ENCODE measurements at regions not wholly inside any gene's neighbourhood (a gene's known extent, or its start where the extent isn't known, plus 50 kb on each side); places are given as distances from the start of the nearest gene placed in this dataset.

- no peak overlapping the region for H3K27ac Mint-ChIP-seq
- CTCF ChIA-PET = no interaction called here
Measured at GRCh38 chr1:232218955-232219865, 410.7 kb downstream of the SIPA1L2 start.

GRCh38 chr1:232213928-232214327 lies 416.0 kb downstream of the SIPA1L2 start:
- Mint-ChIP-seq H3K27ac (no peak overlapping the region), H3K4me3 (no peak overlapping the region), H3K4me1 (no peaks in the 10 kb centered on the region), H3K36me3 (no peaks in the 10 kb centered on the region), H3K9me3 (no peaks in the 10 kb centered on the region), H3K27me3 (peaks cover 14% of the 10 kb centered on the region)
- CTCF ChIA-PET = no interaction called here
- no peak for DNase-seq

More at GRCh38 chr1:232218955-232219865, 410.7 kb downstream of the SIPA1L2 start:
- no peaks in the 10 kb centered on the region for H3K27me3 Mint-ChIP-seq
- no peaks in the 10 kb centered on the region for H3K9me3 Mint-ChIP-seq
- H3K4me1 Mint-ChIP-seq = no peaks in the 10 kb centered on the region
- H3K36me3 Mint-ChIP-seq = no peaks in the 10 kb centered on the region
- no peak for DNase-seq
- no peak overlapping the region for H3K4me3 Mint-ChIP-seq

- Mint-ChIP-seq H3K4me3 (no peak overlapping the region), H3K4me1 (no peaks in the 10 kb centered on the region), H3K9me3 (no peaks in the 10 kb centered on the region), H3K27ac (no peak overlapping the region), H3K27me3 (peaks cover 14% of the 10 kb centered on the region), H3K36me3 (no peaks in the 10 kb centered on the region)
- CTCF ChIA-PET = interaction anchor here (1.4 kb wide), 1 partner anchor 280 kb away, joined by 3 read pairs; no protein-coding TSS in a partner anchor
- no peak for DNase-seq
Measured at GRCh38 chr1:232212253-232212652, 417.7 kb downstream of the SIPA1L2 start.

DNA sequence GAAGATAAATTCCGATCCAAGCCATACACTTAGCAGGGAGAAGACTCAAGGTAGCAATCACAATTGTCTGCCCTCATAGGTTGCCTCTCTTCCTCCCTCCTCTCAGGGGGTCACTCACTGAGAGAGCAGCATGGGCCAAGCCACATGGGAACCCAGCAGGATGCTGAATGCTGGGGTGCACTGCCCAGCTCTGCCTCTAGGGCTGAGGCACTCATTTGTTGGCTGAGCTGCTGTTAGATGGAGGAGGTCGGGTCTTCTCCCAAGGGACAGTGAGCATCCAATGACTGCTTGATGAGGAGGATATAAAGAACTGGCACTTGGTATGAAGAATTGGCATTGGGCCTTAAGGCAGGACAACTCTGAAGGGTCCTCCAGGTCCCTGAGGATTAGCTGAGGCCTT lies 418.8 kb downstream of the SIPA1L2 start:
- H3K4me1 Mint-ChIP-seq = no peaks in the 10 kb centered on the region
- no peaks in the 10 kb centered on the region for H3K9me3 Mint-ChIP-seq
- no peak overlapping the region for H3K27ac Mint-ChIP-seq
- CTCF ChIA-PET = interaction anchor here (1.4 kb wide), 1 partner anchor 279 kb away, joined by 3 read pairs; no protein-coding TSS in a partner anchor
- peaks cover 14% of the 10 kb centered on the region for H3K27me3 Mint-ChIP-seq
- DNase-seq = no peak
- H3K4me3 Mint-ChIP-seq = no peak overlapping the region
- no peaks in the 10 kb centered on the region for H3K36me3 Mint-ChIP-seq

GRCh38 chr1:232209357-232209756 lies 420.6 kb downstream of the SIPA1L2 start:
- H3K9me3 Mint-ChIP-seq = no peaks in the 10 kb centered on the region
- H3K4me1 Mint-ChIP-seq = no peaks in the 10 kb centered on the region
- CTCF ChIA-PET = interaction anchor here (1.1 kb wide), 1 partner anchor 41 kb away, joined by 3 read pairs; no protein-coding TSS in a partner anchor
- H3K4me3 Mint-ChIP-seq = no peak overlapping the region
- H3K27ac Mint-ChIP-seq = no peak overlapping the region
- H3K36me3 Mint-ChIP-seq = no peaks in the 10 kb centered on the region
- no peak for DNase-seq
- peaks cover 17% of the 10 kb centered on the region for H3K27me3 Mint-ChIP-seq

DNA sequence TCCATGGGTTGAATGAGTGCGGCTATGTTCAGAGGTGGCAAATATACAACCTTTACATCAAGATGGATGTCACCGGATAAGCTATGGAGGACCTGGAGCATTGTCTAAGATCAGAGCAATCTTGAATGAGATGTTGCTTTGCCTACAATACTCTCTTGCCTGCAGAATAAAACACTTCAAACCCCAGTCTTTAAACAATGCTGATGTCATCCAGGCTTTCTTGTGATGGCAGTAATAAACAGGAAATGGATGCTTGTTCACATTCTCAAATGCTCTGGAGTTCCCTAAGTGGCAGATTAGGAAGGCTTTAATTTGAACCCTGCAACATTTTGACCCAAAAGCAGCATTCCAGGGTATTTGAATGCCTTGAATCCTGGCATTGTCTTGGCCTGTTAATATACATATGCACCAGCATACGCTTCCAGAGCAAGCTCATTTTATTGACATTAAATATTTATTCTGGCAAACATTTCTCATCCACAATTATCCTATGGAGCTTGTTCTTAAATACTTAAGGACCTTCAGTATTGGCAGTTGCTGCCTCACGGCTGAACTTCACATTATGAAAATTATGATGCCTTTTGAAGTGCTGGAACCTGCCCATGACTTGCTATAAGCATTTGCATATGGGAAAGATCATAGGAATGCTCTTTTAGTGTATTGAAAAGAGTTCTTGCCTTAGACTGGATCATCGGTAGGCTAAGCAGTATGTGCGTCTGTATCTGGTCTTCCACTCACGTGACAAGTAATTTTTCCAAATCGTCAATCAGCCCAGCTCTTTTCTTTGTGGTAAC lies 422.7 kb downstream of the SIPA1L2 start:
- Mint-ChIP-seq H3K9me3 (peaks cover 5% of the 10 kb centered on the region), H3K4me1 (no peaks in the 10 kb centered on the region), H3K27ac (no peak overlapping the region), H3K4me3 (no peak overlapping the region), H3K27me3 (peaks cover 12% of the 10 kb centered on the region), H3K36me3 (peaks cover 1% of the 10 kb centered on the region)
- no peak for DNase-seq
- CTCF ChIA-PET = interaction anchor here (1.2 kb wide), 1 partner anchor 84 kb away, joined by 3 read pairs; no protein-coding TSS in a partner anchor

- no peak overlapping the region for H3K4me3 Mint-ChIP-seq
- CTCF ChIA-PET = no interaction called here
- peaks cover 10% of the 10 kb centered on the region for H3K9me3 Mint-ChIP-seq
- H3K36me3 Mint-ChIP-seq = peaks cover 1% of the 10 kb centered on the region
- H3K27ac Mint-ChIP-seq = no peak overlapping the region
- H3K4me1 Mint-ChIP-seq = no peaks in the 10 kb centered on the region
- DNase-seq = no peak
- peaks cover 3% of the 10 kb centered on the region for H3K27me3 Mint-ChIP-seq
Measured at GRCh38 chr1:232204269-232204668, 425.7 kb downstream of the SIPA1L2 start.

DNA sequence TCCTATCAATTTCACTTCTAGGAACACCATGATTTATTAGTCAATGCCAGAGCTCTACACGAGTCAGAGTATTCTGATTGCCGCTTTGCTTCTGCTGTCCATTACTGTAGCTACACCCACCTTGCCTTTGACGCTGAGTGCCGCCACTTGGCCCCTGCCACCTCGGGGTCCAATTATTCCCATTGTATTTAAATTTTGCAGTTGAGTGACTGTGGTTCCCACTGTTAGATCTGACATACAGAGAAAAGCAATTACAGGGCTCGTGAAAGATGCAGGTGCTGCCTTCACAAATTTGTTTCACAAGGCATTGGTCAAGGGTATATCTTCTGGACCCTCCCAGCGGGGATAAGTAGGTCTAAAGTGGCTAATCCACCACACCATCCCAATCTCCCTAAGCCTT lies 428.9 kb downstream of the SIPA1L2 start:
- CTCF ChIA-PET = no interaction called here
- peaks cover 12% of the 10 kb centered on the region for H3K9me3 Mint-ChIP-seq
- peaks cover 3% of the 10 kb centered on the region for H3K27me3 Mint-ChIP-seq
- no peak for DNase-seq
- no peaks in the 10 kb centered on the region for H3K4me1 Mint-ChIP-seq
- no peak overlapping the region for H3K4me3 Mint-ChIP-seq
- no peak overlapping the region for H3K27ac Mint-ChIP-seq
- peaks cover 1% of the 10 kb centered on the region for H3K36me3 Mint-ChIP-seq

DNA sequence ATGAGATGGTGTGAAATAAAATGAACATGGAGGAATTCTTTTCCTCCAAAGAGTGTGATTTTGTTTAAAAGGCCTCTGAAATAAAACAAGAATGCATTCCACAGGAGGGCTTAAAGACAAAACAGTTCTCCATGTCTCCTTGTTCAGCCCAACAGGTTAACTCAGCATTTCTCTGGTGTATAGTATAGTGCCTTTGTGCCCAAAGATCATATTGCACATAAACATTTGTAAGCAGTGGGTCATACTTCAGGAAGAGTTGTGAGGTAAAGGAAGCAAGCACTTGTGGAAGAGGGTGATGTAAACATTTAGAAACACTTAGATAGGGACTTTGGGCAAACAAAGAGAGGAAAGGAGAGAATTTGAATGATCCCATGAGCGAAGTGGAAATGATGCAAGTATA lies 433.9 kb downstream of the SIPA1L2 start:
- Mint-ChIP-seq H3K9me3 (peaks cover 6% of the 10 kb centered on the region), H3K4me3 (no peak overlapping the region), H3K27me3 (no peaks in the 10 kb centered on the region), H3K36me3 (no peaks in the 10 kb centered on the region), H3K27ac (no peak overlapping the region), H3K4me1 (no peaks in the 10 kb centered on the region)
- CTCF ChIA-PET = no interaction called here
- DNase-seq = no peak

- Mint-ChIP-seq H3K27me3 (no peaks in the 10 kb centered on the region), H3K4me3 (no peak overlapping the region), H3K4me1 (no peaks in the 10 kb centered on the region), H3K36me3 (no peaks in the 10 kb centered on the region), H3K27ac (no peak overlapping the region), H3K9me3 (peaks cover 3% of the 10 kb centered on the region)
- no peak for DNase-seq
- CTCF ChIA-PET = no interaction called here
Measured at GRCh38 chr1:232194424-232194823, 435.5 kb downstream of the SIPA1L2 start.

- no peak overlapping the region for H3K4me3 Mint-ChIP-seq
- DNase-seq = no peak
- no peaks in the 10 kb centered on the region for H3K4me1 Mint-ChIP-seq
- H3K27me3 Mint-ChIP-seq = no peaks in the 10 kb centered on the region
- H3K9me3 Mint-ChIP-seq = no peaks in the 10 kb centered on the region
- CTCF ChIA-PET = no interaction called here
- H3K36me3 Mint-ChIP-seq = no peaks in the 10 kb centered on the region
- no peak overlapping the region for H3K27ac Mint-ChIP-seq
Measured at GRCh38 chr1:232193451-232193783, 436.5 kb downstream of the SIPA1L2 start.

DNA sequence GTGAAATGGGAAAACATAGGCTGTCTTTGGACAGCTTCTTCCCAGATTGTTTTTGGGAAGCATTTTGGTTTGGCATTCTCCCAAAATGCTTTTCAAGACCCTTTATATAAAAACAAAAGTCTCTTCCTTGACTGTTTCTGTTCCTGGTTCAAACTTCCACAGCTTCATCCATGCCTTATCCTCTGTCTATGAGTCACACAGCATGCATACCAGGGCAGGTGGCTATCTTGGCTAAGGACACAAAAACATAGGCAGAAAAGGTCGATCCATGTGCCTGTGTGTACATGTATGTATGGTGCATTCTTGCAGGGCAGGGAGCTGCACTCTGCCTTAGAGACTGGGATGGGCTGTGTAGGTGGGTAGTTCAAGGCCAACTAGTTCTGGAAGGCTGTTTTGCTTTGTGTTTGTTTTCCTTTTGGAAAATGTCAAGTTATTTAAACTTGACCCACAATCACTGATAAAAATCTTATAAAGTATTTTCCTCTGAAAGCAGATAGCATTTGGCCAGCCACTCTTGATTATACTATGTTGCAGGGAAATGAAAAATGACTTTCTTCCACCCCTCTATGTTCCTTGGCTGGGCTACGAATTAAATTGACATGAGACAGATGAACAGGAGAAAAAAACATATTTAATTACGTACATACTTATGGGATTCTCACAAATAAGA lies 437.0 kb downstream of the SIPA1L2 start:
- no peaks in the 10 kb centered on the region for H3K36me3 Mint-ChIP-seq
- no peaks in the 10 kb centered on the region for H3K4me1 Mint-ChIP-seq
- no peak overlapping the region for H3K4me3 Mint-ChIP-seq
- no peaks in the 10 kb centered on the region for H3K9me3 Mint-ChIP-seq
- H3K27me3 Mint-ChIP-seq = no peaks in the 10 kb centered on the region
- DNase-seq = no peak
- CTCF ChIA-PET = no interaction called here
- H3K27ac Mint-ChIP-seq = no peak overlapping the region

DNA sequence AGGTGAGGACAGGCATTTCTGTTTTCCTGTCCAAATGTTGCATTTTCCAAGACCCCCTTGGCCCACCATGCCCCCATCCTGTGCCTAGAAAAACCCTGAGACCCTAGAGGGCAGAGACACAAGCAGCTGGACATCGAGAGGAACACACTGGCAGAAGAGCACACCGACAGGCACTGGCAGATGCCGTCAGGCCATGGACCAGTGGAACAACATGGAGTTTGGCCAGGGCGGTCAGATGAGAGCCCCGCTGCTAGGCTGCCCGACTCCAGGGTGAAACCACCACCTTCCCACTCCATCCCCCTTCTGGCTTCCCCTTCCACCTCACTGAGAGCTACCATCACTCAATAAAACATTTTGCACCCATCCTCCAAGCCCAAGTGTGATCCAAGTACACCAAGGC lies 438.4 kb downstream of the SIPA1L2 start:
- no peak for DNase-seq
- no peaks in the 10 kb centered on the region for H3K4me1 Mint-ChIP-seq
- H3K4me3 Mint-ChIP-seq = no peak overlapping the region
- CTCF ChIA-PET = no interaction called here
- H3K27me3 Mint-ChIP-seq = no peaks in the 10 kb centered on the region
- no peaks in the 10 kb centered on the region for H3K9me3 Mint-ChIP-seq
- no peaks in the 10 kb centered on the region for H3K36me3 Mint-ChIP-seq
- no peak overlapping the region for H3K27ac Mint-ChIP-seq

DNA sequence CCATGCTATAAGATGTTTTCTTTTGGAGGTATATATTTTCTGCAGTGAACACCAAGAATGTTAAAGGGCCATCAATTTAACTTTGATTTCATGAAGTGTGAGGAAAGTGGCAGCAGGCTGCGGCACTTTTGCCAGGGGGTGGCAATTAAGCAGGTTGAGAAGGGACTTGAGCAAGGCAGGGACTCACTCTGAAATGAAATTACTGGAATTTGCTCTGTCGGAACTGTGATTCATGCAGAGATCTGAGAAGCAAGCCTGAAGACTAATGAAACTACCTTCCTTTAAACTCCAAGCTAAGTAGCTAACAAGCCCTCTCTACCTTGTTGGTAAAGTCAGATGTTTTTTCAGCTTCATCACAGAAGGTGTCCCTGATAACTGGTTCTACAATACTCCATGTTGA lies 441.6 kb downstream of the SIPA1L2 start:
- DNase-seq = no peak
- H3K36me3 Mint-ChIP-seq = no peaks in the 10 kb centered on the region
- no peaks in the 10 kb centered on the region for H3K4me1 Mint-ChIP-seq
- H3K4me3 Mint-ChIP-seq = no peak overlapping the region
- H3K9me3 Mint-ChIP-seq = no peaks in the 10 kb centered on the region
- no peak overlapping the region for H3K27ac Mint-ChIP-seq
- CTCF ChIA-PET = interaction anchor here (0.8 kb wide), 1 partner anchor 39 kb away, joined by 3 read pairs; no protein-coding TSS in a partner anchor
- peaks cover 4% of the 10 kb centered on the region for H3K27me3 Mint-ChIP-seq

Measured in activated naive CD4-positive, alpha-beta T cell treated with anti-CD3 and anti-CD28 coated beads, Interleukin-2, amount 10 ng/mL, durations not matched to agents 7 days and 5 days (primary cell).